B cell (primary cell): ENCODE measurements at regions not wholly inside any gene's neighbourhood (a gene's known extent, or its start where the extent isn't known, plus 50 kb on each side); places are given as distances from the start of the nearest gene placed in this dataset.

Source experiments
- ATAC-seq: fragments of 200-7000 bp; cut with Tn5 transposase; one replicate; pipeline ENCODE4 v1.10.0; 2021; ENCODE audit warnings: low read depth, mild to moderate bottlenecking, moderate number of reproducible peaks, moderate library complexity
- CTCF ChIA-PET: fragments of 350-600 bp; sonication (Branson Sonifier 250); formaldehyde crosslinking; loops from one replicate; lab custom pipeline; 2021; ENCODE audit warnings: antibody characterized with exemption, inconsistent platforms; lab: Charles Lee
- POLR2A ChIA-PET: fragments of 350-600 bp; sonication (Branson Sonifier 250); formaldehyde crosslinking; loops from one replicate; lab custom pipeline; 2021; ENCODE audit warnings: antibody characterized with exemption; lab: Charles Lee
- DNase-seq: peaks from one replicate; pipeline ENCODE4 v3.0.0; 2013
- H2AFZ ChIP-seq: 2 replicates; pipeline ENCODE4 v1.6.1; 2012; ENCODE audit warnings: mild to moderate bottlenecking, low read depth, low read length; ENCODE audit not compliant: insufficient read depth, poor library complexity, severe bottlenecking
- H3K27ac ChIP-seq, 2 donors: 1 replicate in 1 of 2; 2 replicates in 1 of 2; pipeline ENCODE4 v1.5.1; 2012 to 2013; ENCODE audit warnings: low read length in 2 of 2, mild to moderate bottlenecking in 2 of 2, moderate library complexity in 1 of 2
- H3K27me3 ChIP-seq, 4 experiments: fragments of 200-600 bp in 1 of 4; sonication (generic) in 1 of 4; replicated peaks in 1 of 4; 1 replicate in 2 of 4; 2 replicates in 2 of 4; pipeline versions ENCODE4 v1.6.1 to v1.7.0; 2013 to 2016; ENCODE audit warnings: low read length in 3 of 4, mild to moderate bottlenecking in 2 of 4, mixed read lengths in 1 of 4, moderate library complexity in 1 of 4; ENCODE audit not compliant: insufficient read depth in 4 of 4, control insufficient read depth in 3 of 4; ENCODE audit errors: control extremely low read depth in 1 of 4
- H3K36me3 ChIP-seq, 2 experiments: replicated peaks in 1 of 2; 1 replicate in 1 of 2; 2 replicates in 1 of 2; pipeline versions ENCODE4 v1.6.1 to v1.7.1; 2013; ENCODE audit warnings: low read length in 1 of 2; ENCODE audit not compliant: insufficient read depth in 2 of 2, control insufficient read depth in 1 of 2; ENCODE audit errors: control extremely low read depth in 1 of 2, extremely low read depth in 1 of 2
- H3K4me1 ChIP-seq, 2 donors: fragments of 200-600 bp in 1 of 2; sonication (generic) in 1 of 2; 1 replicate in 1 of 2; 2 replicates in 1 of 2; pipeline versions ENCODE4 v1.5.1 to v1.6.1; 2013 to 2017; ENCODE audit warnings: low read length in 2 of 2; ENCODE audit not compliant: control insufficient read depth in 2 of 2, insufficient read depth in 2 of 2
- H3K4me2 ChIP-seq: replicated peaks from 2 replicates; pipeline ENCODE3; 2012; ENCODE audit warnings: mild to moderate bottlenecking, low read depth, low read length; ENCODE audit not compliant: poor library complexity, severe bottlenecking
- H3K4me3 ChIP-seq, 5 experiments: fragments of 200-600 bp in 1 of 5; sonication (generic) in 1 of 5; 1 replicate in 3 of 5; 2 replicates in 2 of 5; pipeline versions ENCODE4 v1.5.1 to v1.7.0; 2011 to 2016; ENCODE audit warnings: low read length in 4 of 5, mild to moderate bottlenecking in 4 of 5, low read depth in 2 of 5, control low read depth in 1 of 5, moderate library complexity in 1 of 5; ENCODE audit not compliant: insufficient read depth in 1 of 5; ENCODE audit errors: control extremely low read depth in 1 of 5, extremely low read depth in 1 of 5
- H3K79me2 ChIP-seq: fragments of 200-600 bp; sonication (generic); one replicate; pipeline ENCODE4 v1.6.0; 2016; ENCODE audit warnings: low read length; ENCODE audit not compliant: control insufficient read depth, insufficient read depth
- H3K9ac ChIP-seq: fragments of 200-600 bp; sonication (generic); 2 replicates; pipeline ENCODE4 v1.6.1; 2017; ENCODE audit warnings: mild to moderate bottlenecking, low read length, moderate library complexity
- H3K9me3 ChIP-seq, 3 donors: one replicate each; pipeline versions ENCODE4 v1.6.1 to v1.7.1; 2013; ENCODE audit warnings: low read length in 2 of 3; ENCODE audit not compliant: control insufficient read depth in 2 of 3, insufficient read depth in 1 of 3; ENCODE audit errors: control extremely low read depth in 1 of 3
- H4K20me1 ChIP-seq: 2 replicates; pipeline ENCODE4 v1.6.0; 2012; ENCODE audit warnings: mild to moderate bottlenecking, low read length; ENCODE audit not compliant: insufficient read depth, control insufficient read depth, poor library complexity, severe bottlenecking
- H3K27ac Mint-ChIP-seq: one replicate; pipeline ENCODE4 v1.8.0; 2021; ENCODE audit warnings: mixed read lengths
- H3K27me3 Mint-ChIP-seq: one replicate; pipeline ENCODE4 v1.8.0; 2021; ENCODE audit warnings: mixed read lengths
- H3K4me1 Mint-ChIP-seq: one replicate; pipeline ENCODE4 v1.8.0; 2021; ENCODE audit warnings: mixed read lengths
- H3K4me3 Mint-ChIP-seq: one replicate; pipeline ENCODE4 v1.8.0; 2021; ENCODE audit warnings: mixed read lengths
- H3K9me3 Mint-ChIP-seq: one replicate; pipeline ENCODE4 v1.8.0; 2022; ENCODE audit warnings: mixed read lengths; ENCODE audit not compliant: insufficient read depth
- EZH2 ChIP-seq: IDR thresholded peaks from 2 replicates; pipeline ENCODE4 v1.6.1; 2012; ENCODE audit warnings: borderline replicate concordance, low read depth, mild to moderate bottlenecking, moderate library complexity, low read length; ENCODE audit not compliant: insufficient read depth, poor library complexity, severe bottlenecking
- WGBS: methylation state at CpG from one replicate; pipeline ENCODE4 v1.1.5; 2013; ENCODE audit warnings: missing lambda C conversion rate; ENCODE audit not compliant: insufficient coverage; 5-methylcytosine and 5-hydroxymethylcytosine counted together
- intact Hi-C: fragments of 100-400 bp; cut with micrococcal nuclease; formaldehyde crosslinking; loops from one replicate; pipeline ENCODE4 v1.10.0; 2022
- TF ChIP-seq, protein P1 (sequence below): fragments of 200-600 bp; IDR thresholded peaks from one replicate; pipeline ENCODE4 v1.8.0; 2022; ENCODE audit warnings: antibody characterized with exemption, mild to moderate bottlenecking

DNA sequence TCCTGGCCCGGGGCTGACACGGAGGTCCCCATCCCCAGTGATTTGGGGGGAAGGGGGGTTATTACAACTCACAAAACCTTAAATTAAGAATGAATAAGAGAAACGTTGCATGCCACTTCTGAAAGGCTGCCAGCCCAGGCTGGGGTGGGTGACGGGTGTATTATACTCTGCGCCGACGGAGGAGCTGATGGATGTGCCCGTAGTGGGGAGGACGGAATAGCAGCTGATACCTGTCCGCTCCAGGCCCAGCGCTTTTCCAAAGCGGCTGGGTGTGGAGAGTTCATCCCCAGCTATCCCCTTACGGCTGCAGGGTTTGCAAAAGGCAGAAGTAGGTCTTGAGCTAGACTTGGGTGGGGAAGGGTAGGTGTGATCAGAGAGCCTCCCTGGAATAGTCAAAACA lies 63.8 kb upstream of the CASZ1 start:
- CTCF ChIA-PET, result no interaction called here
- intact Hi-C loops, result no loop called here

GRCh38 chr1:10860682-10861081 lies 64.2 kb upstream of the CASZ1 start:
- no peak overlapping the region for H3K27ac ChIP-seq
- H3K4me3 ChIP-seq, result no peak overlapping the region
- Mint-ChIP-seq H3K4me3 (no peak overlapping the region), H3K9me3 (no peaks in the 10 kb centered on the region), H3K27me3 (peaks cover 36% of the 10 kb centered on the region), H3K27ac (no peak overlapping the region), H3K4me1 (peaks cover 2% of the 10 kb centered on the region)
- no peaks in the 10 kb centered on the region for H3K36me3 ChIP-seq
- TF ChIP-seq, protein P1, sequence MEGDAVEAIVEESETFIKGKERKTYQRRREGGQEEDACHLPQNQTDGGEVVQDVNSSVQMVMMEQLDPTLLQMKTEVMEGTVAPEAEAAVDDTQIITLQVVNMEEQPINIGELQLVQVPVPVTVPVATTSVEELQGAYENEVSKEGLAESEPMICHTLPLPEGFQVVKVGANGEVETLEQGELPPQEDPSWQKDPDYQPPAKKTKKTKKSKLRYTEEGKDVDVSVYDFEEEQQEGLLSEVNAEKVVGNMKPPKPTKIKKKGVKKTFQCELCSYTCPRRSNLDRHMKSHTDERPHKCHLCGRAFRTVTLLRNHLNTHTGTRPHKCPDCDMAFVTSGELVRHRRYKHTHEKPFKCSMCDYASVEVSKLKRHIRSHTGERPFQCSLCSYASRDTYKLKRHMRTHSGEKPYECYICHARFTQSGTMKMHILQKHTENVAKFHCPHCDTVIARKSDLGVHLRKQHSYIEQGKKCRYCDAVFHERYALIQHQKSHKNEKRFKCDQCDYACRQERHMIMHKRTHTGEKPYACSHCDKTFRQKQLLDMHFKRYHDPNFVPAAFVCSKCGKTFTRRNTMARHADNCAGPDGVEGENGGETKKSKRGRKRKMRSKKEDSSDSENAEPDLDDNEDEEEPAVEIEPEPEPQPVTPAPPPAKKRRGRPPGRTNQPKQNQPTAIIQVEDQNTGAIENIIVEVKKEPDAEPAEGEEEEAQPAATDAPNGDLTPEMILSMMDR, result no peak
- TF ChIP-seq EZH2, result no peak
- intact Hi-C loops, result no loop called here
- no peak overlapping the region for H3K9ac ChIP-seq
- no peak overlapping the region for H2AFZ ChIP-seq
- no peaks in the 10 kb centered on the region for H4K20me1 ChIP-seq
- peaks cover 0 to 6% (median 3%) of the 10 kb centered on the region in 4 experiments for H3K27me3 ChIP-seq
- no peaks in the 10 kb centered on the region for H3K79me2 ChIP-seq
- no peak overlapping the region for H3K4me2 ChIP-seq
- no peaks in the 10 kb centered on the region for H3K9me3 ChIP-seq
- no peak for DNase-seq
- ChIA-PET CTCF (no interaction called here), POLR2A (no interaction called here)
- H3K4me1 ChIP-seq, result no peaks in the 10 kb centered on the region
- no peak for ATAC-seq
- 78% methylated on average over 10 of the region's 11 CpGs for WGBS

More for the DNA sequence above, 63.8 kb upstream of the CASZ1 start:
- Histone ChIP-seq H2AFZ (no peak overlapping the region), H3K27ac (no peak overlapping the region), H3K9ac (no peak overlapping the region), H4K20me1 (no peaks in the 10 kb centered on the region), H3K4me2 (no peak overlapping the region), H3K27me3 (peaks cover 0 to 6% (median 3%) of the 10 kb centered on the region in 4 experiments), H3K4me3 (no peak overlapping the region), H3K9me3 (no peaks in the 10 kb centered on the region), H3K79me2 (no peaks in the 10 kb centered on the region), H3K36me3 (no peaks in the 10 kb centered on the region), H3K4me1 (no peaks in the 10 kb centered on the region)
- ATAC-seq (no peak), DNase-seq (no peak)
- H3K27ac Mint-ChIP-seq, result no peak overlapping the region
- H3K9me3 Mint-ChIP-seq, result no peaks in the 10 kb centered on the region
- H3K4me1 Mint-ChIP-seq, result peaks cover under 1% of the 10 kb centered on the region
- TF ChIP-seq, protein P1, result no peak
- no peak for TF ChIP-seq EZH2
- H3K4me3 Mint-ChIP-seq, result no peak overlapping the region
- peaks cover 36% of the 10 kb centered on the region for H3K27me3 Mint-ChIP-seq
- POLR2A ChIA-PET, result no interaction called here
- 79% methylated on average over 9 of the region's 13 CpGs for WGBS
